ENCODE measurements at regions not wholly inside any gene's neighbourhood (a gene's known extent, or its start where the extent isn't known, plus 50 kb on each side); places are given as distances from the start of the nearest gene placed in this dataset.

DNA sequence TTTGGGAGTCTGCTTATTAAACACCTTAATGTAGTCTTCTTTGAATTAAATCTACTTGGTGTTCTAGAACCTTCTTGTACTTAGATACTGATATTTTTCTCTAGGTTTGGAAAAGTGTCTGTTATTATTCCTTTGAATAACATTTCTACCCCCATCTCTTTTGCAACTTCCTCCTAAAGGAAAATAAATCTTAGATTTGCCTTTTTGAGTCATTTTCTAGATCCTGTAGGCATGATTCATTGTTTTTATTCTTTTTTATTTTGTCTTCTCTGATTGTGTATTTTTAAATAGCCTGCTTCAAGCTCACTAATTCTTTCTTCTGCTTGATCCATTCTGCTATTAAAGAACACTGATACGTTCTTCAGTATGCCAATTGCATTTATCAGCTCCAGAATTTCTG lies 155.9 kb upstream of the NEGR1 start:
- no peak for TF ChIP-seq POLR2A (IDR thresholded peaks at IDR 0.05)
- no peak for TF ChIP-seq CTCF (IDR thresholded peaks at IDR 0.05)

Measured in ovary (tissue), 3 donors.